ENCODE measurements at regions not wholly inside any gene's neighbourhood (a gene's known extent, or its start where the extent isn't known, plus 50 kb on each side); places are given as distances from the start of the nearest gene placed in this dataset.

- TF ChIP-seq CTCF (conservative IDR thresholded peaks at IDR 0.05; ENCODE audit: low read depth, low read length): no peak
- peak; percentile 41 for DNase-seq (ENCODE audit: low read depth)
- no peak overlapping the region for H3K4me3 ChIP-seq (ENCODE audit: low read depth, low read length)
Observed at GRCh38 chr16:27726621-27727261, 176.8 kb downstream of the KATNIP start.

- DNase-seq (ENCODE audit: low read depth): no peak
- no peak overlapping the region for H3K4me3 ChIP-seq (ENCODE audit: low read depth, low read length)
- TF ChIP-seq CTCF (conservative IDR thresholded peaks at IDR 0.05; ENCODE audit: low read depth, low read length): no peak
Observed at GRCh38 chr16:27727941-27728340, 178.0 kb downstream of the KATNIP start.

- H3K4me3 ChIP-seq (ENCODE audit: low read depth, low read length): no peak overlapping the region
- TF ChIP-seq CTCF (conservative IDR thresholded peaks at IDR 0.05; ENCODE audit: low read depth, low read length): no peak
- no peak for DNase-seq (ENCODE audit: low read depth)
Observed at GRCh38 chr16:27728691-27729090, 178.7 kb downstream of the KATNIP start.

GRCh38 chr16:27729516-27730304 lies 179.8 kb downstream of the KATNIP start:
- no peak for TF ChIP-seq CTCF (conservative IDR thresholded peaks at IDR 0.05; ENCODE audit: low read depth, low read length)
- peak; percentile 53 for DNase-seq (ENCODE audit: low read depth)
- H3K4me3 ChIP-seq (ENCODE audit: low read depth, low read length): no peak overlapping the region

GRCh38 chr16:27730661-27731210 lies 180.8 kb downstream of the KATNIP start:
- H3K4me3 ChIP-seq (ENCODE audit: low read depth, low read length): no peak overlapping the region
- TF ChIP-seq CTCF (conservative IDR thresholded peaks at IDR 0.05; ENCODE audit: low read depth, low read length): no peak

GRCh38 chr16:27735031-27735430 lies 185.1 kb downstream of the KATNIP start:
- TF ChIP-seq CTCF (conservative IDR thresholded peaks at IDR 0.05; ENCODE audit: low read depth, low read length): no peak
- H3K4me3 ChIP-seq (ENCODE audit: low read depth, low read length): no peak overlapping the region
- no peak for DNase-seq (ENCODE audit: low read depth)

More at GRCh38 chr16:27730661-27731210, 180.8 kb downstream of the KATNIP start:
- DNase-seq (ENCODE audit: low read depth): no peak

All from choroid plexus epithelial cell (primary cell).